Hematopoietic multipotent progenitor cell (in vitro differentiated cells): ENCODE measurements at regions not wholly inside any gene's neighbourhood (a gene's known extent, or its start where the extent isn't known, plus 50 kb on each side); places are given as distances from the start of the nearest gene placed in this dataset.

Source experiments
- DNase-seq, 3 donors: peaks; one replicate each; pipeline ENCODE4 v3.0.0-alpha.2; 2011 to 2015; ENCODE audit warnings: low read depth in 2 of 3, low spot score in 2 of 3

GRCh38 chr4:115851918-115852766, 738.7 kb upstream of the NDST4 start:
- DNase-seq, result peak in 2 of 3 donors; percentile 53 to 78

- DNase-seq, result no peak
Measured at GRCh38 chr4:115850799-115851509, 737.5 kb upstream of the NDST4 start.

GRCh38 chr4:115844180-115844579, 730.8 kb upstream of the NDST4 start:
- DNase-seq, result no peak

- no peak for DNase-seq
Measured at GRCh38 chr4:115841871-115842270, 728.5 kb upstream of the NDST4 start.

- no peak for DNase-seq
Measured at GRCh38 chr4:115834441-115834840, 721.0 kb upstream of the NDST4 start.

GRCh38 chr4:115824630-115825029, 711.2 kb upstream of the NDST4 start:
- no peak for DNase-seq

- no peak for DNase-seq
Measured at GRCh38 chr4:115803825-115804224, 690.4 kb upstream of the NDST4 start.

GRCh38 chr4:115790812-115791211, 677.4 kb upstream of the NDST4 start:
- no peak for DNase-seq

- peak in 2 of 3 donors; percentile 73 to 92 for DNase-seq
Measured at GRCh38 chr4:115781528-115782146, 668.2 kb upstream of the NDST4 start.

GRCh38 chr4:115780835-115781234, 667.4 kb upstream of the NDST4 start:
- no peak for DNase-seq

GRCh38 chr4:115780268-115780667, 666.8 kb upstream of the NDST4 start:
- DNase-seq, result no peak

- DNase-seq, result no peak
Measured at GRCh38 chr4:115770046-115770543, 656.7 kb upstream of the NDST4 start.

- DNase-seq, result no peak
Measured at GRCh38 chr4:115769396-115769795, 656.0 kb upstream of the NDST4 start.

GRCh38 chr4:115763051-115763450, 649.6 kb upstream of the NDST4 start:
- DNase-seq, result no peak

GRCh38 chr4:115759231-115759630, 645.8 kb upstream of the NDST4 start:
- no peak for DNase-seq

- no peak for DNase-seq
Measured at GRCh38 chr4:115749404-115749803, 636.0 kb upstream of the NDST4 start.

- no peak for DNase-seq
Measured at GRCh38 chr4:115740806-115741205, 627.4 kb upstream of the NDST4 start.

GRCh38 chr4:115729739-115730266, 616.4 kb upstream of the NDST4 start:
- no peak for DNase-seq

GRCh38 chr4:115723621-115724020, 610.2 kb upstream of the NDST4 start:
- DNase-seq, result no peak

- DNase-seq, result no peak
Measured at GRCh38 chr4:115720611-115721010, 607.2 kb upstream of the NDST4 start.

- no peak for DNase-seq
Measured at GRCh38 chr4:115711575-115711974, 598.2 kb upstream of the NDST4 start.
